Mesothelial cell of epicardium (in vitro differentiated cells): ENCODE measurements at regions not wholly inside any gene's neighbourhood (a gene's known extent, or its start where the extent isn't known, plus 50 kb on each side); places are given as distances from the start of the nearest gene placed in this dataset.

Experiments
- DNase-seq, 2 experiments: peaks; one replicate each; pipeline ENCODE4 v3.0.0; 2021; ENCODE audit warnings: low spot score in 2 of 2; ENCODE audit not compliant: unreplicated experiment in 2 of 2
- H3K27ac Mint-ChIP-seq: 2 replicates; pipeline ENCODE4 v1.8.0; 2021; ENCODE audit warnings: mixed read lengths
- H3K27me3 Mint-ChIP-seq: 2 replicates; pipeline ENCODE4 v1.8.0; 2021; ENCODE audit warnings: low read depth, mixed read lengths
- H3K36me3 Mint-ChIP-seq: 2 replicates; pipeline ENCODE4 v1.8.0; 2021; ENCODE audit warnings: mixed read lengths
- H3K4me1 Mint-ChIP-seq: 2 replicates; pipeline ENCODE4 v1.8.0; 2021; ENCODE audit warnings: mixed read lengths
- H3K4me3 Mint-ChIP-seq: 2 replicates; pipeline ENCODE4 v1.8.0; 2021; ENCODE audit warnings: mild to moderate bottlenecking, moderate library complexity, mixed read lengths
- H3K9me3 Mint-ChIP-seq: 2 replicates; pipeline ENCODE4 v1.8.0; 2021; ENCODE audit warnings: mixed read lengths
- TF ChIP-seq, protein P1 (sequence below): fragments of 200-600 bp; sonication (generic); IDR thresholded peaks from one replicate; pipeline ENCODE4 v1.5.0; 2021; ENCODE audit warnings: antibody characterized with exemption; ENCODE audit not compliant: unreplicated experiment

DNA sequence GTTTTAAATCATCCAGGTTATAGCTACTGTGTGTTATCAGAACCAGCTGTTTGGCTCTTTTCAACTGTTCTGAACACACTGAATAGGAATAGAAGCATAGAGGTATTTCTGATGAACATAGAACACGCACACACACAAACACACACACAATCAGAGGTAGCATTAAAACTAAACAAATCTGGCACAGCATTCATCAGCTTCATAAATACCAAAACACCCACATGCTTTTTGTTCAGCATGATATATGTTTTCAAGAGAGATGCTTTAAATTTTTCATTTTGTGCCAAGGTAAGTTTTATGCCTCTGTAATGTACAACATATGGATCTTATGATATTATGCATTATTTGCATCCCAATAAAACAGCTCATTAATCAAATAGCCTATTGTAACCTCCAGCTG is 208.6 kb downstream of the GALC start:
- H3K27me3 Mint-ChIP-seq = no peaks in the 10 kb centered on the region
- peaks cover 10% of the 10 kb centered on the region for H3K9me3 Mint-ChIP-seq
- H3K36me3 Mint-ChIP-seq = no peaks in the 10 kb centered on the region
- peak overlapping the region; percentile 28 for H3K27ac Mint-ChIP-seq
- TF ChIP-seq, protein P1, sequence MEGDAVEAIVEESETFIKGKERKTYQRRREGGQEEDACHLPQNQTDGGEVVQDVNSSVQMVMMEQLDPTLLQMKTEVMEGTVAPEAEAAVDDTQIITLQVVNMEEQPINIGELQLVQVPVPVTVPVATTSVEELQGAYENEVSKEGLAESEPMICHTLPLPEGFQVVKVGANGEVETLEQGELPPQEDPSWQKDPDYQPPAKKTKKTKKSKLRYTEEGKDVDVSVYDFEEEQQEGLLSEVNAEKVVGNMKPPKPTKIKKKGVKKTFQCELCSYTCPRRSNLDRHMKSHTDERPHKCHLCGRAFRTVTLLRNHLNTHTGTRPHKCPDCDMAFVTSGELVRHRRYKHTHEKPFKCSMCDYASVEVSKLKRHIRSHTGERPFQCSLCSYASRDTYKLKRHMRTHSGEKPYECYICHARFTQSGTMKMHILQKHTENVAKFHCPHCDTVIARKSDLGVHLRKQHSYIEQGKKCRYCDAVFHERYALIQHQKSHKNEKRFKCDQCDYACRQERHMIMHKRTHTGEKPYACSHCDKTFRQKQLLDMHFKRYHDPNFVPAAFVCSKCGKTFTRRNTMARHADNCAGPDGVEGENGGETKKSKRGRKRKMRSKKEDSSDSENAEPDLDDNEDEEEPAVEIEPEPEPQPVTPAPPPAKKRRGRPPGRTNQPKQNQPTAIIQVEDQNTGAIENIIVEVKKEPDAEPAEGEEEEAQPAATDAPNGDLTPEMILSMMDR = no peak
- peaks cover 15% of the 10 kb centered on the region for H3K4me1 Mint-ChIP-seq
- DNase-seq = no peak
- no peak overlapping the region for H3K4me3 Mint-ChIP-seq

DNA sequence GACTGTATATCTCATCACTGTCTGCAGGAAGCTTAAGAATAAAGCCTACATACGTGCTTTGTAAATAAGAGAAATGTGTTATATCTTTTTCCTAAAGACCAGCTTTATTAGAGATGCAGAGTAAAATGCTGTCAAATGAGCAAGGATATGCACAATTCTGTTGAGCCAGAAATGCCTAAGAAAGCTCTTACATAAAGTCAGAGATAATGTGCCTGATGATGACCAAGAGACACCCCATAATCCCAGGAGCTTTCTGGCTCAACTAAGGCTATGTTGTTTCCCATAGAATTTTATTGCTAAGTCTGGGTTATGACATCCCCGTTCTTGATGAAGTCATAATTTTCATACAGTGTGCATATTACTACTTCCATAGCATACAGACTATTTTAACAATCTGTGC is 209.9 kb downstream of the GALC start:
- Mint-ChIP-seq H3K4me1 (peaks cover 15% of the 10 kb centered on the region), H3K36me3 (no peaks in the 10 kb centered on the region), H3K27ac (no peak overlapping the region), H3K27me3 (no peaks in the 10 kb centered on the region), H3K4me3 (no peak overlapping the region), H3K9me3 (peaks cover 23% of the 10 kb centered on the region)
- TF ChIP-seq, protein P1 = no peak
- no peak for DNase-seq

DNA sequence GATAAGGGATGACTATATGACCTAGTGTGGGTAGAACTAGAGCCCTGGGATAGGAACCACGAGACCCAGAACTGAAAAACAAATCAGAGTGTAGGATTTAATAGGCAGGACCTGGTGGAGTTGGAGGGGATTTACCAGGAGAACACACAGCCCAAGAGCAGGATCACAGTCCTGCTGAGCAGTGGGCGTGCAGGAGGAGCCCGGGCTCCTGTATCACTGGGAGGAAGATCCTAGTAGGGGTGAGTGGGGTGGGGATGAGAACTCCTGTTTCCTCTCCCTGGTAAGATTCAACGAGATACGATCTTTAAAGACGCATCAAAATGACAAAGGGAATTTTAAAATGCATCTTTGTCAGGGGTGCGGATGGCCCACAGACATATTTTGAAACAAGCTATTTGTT is 220.1 kb downstream of the GALC start:
- Mint-ChIP-seq H3K9me3 (peaks cover 9% of the 10 kb centered on the region), H3K27me3 (peaks cover 2% of the 10 kb centered on the region), H3K4me3 (no peak overlapping the region), H3K27ac (no peak overlapping the region), H3K4me1 (no peaks in the 10 kb centered on the region), H3K36me3 (no peaks in the 10 kb centered on the region)
- TF ChIP-seq, protein P1 = no peak
- no peak for DNase-seq

DNA sequence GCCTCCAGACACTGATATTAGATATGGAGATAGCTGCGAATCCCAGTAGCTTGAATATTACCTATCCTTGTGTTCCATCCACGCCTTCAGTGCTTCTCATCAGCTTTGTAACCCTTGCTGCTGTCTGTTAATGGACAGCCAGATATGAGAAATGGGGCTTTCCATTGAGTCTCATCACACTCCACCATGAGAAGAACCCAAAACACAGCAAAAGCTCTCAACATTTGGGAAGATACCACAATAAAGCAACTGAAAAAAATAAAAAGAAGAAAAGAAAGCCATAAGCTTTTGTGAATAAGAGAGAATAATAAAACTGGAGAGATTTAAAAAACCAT is 225.4 kb downstream of the GALC start:
- H3K27me3 Mint-ChIP-seq = peaks cover 2% of the 10 kb centered on the region
- H3K9me3 Mint-ChIP-seq = peaks cover 19% of the 10 kb centered on the region
- no peak overlapping the region for H3K27ac Mint-ChIP-seq
- no peaks in the 10 kb centered on the region for H3K4me1 Mint-ChIP-seq
- TF ChIP-seq, protein P1 = no peak
- no peaks in the 10 kb centered on the region for H3K36me3 Mint-ChIP-seq
- no peak for DNase-seq
- no peak overlapping the region for H3K4me3 Mint-ChIP-seq

DNA sequence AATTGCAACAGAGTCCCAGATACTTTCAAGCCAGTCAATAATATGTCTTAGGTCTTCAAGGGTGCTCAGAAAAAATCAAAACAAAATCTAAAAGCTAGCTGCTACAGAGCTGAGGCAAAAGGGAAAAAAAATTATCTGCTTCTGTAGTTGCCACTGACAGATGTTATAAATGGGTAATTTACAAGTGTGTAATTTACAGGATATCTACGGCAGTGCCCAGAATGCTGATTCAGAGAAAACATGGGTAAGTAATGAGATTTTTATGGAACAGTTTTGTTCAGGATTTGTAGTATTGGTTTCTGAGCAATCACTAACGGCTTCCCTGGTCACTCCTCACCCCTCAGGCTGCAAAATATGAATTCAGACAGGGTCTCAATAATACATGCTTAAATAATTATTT is 234.1 kb downstream of the GALC start:
- TF ChIP-seq, protein P1 = no peak
- peaks cover 1% of the 10 kb centered on the region for H3K27me3 Mint-ChIP-seq
- no peak overlapping the region for H3K27ac Mint-ChIP-seq
- no peaks in the 10 kb centered on the region for H3K4me1 Mint-ChIP-seq
- H3K36me3 Mint-ChIP-seq = no peaks in the 10 kb centered on the region
- H3K4me3 Mint-ChIP-seq = no peak overlapping the region
- peaks cover 14% of the 10 kb centered on the region for H3K9me3 Mint-ChIP-seq
- DNase-seq = no peak

DNA sequence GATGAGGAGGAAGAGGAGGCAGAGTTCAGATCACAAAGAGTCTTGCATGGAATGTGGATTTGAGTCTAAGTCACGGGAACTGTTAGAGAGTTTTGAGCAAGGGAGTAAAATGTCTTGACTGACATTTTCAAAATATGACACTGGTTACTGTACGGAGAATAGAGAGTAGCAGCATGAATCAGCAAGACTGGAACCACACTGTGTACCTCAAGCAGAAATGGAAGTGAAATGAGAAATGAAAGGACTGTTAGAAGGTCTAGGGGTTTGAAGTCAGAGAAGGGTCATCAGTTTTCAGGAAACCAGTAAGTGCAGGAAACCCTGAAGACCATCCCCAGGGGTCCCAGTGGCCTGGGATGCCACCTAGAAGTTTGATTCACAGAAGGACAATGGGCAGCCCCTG is 236.3 kb downstream of the GALC start:
- peaks cover 1% of the 10 kb centered on the region for H3K27me3 Mint-ChIP-seq
- H3K27ac Mint-ChIP-seq = no peak overlapping the region
- H3K4me1 Mint-ChIP-seq = no peaks in the 10 kb centered on the region

More for the DNA sequence above, 236.3 kb downstream of the GALC start:
- H3K4me3 Mint-ChIP-seq = no peak overlapping the region
- H3K9me3 Mint-ChIP-seq = no peaks in the 10 kb centered on the region
- no peaks in the 10 kb centered on the region for H3K36me3 Mint-ChIP-seq
- TF ChIP-seq, protein P1 = no peak
- no peak for DNase-seq
